Heart right ventricle (tissue), 16 donors: ENCODE measurements at regions not wholly inside any gene's neighbourhood (a gene's known extent, or its start where the extent isn't known, plus 50 kb on each side); places are given as distances from the start of the nearest gene placed in this dataset.
"Not testable (repeated sequence)": the region's sequence is repeated elsewhere in the genome, so short reads cannot be mapped to it uniquely, and the experiment has no call there.

Source experiments
- ATAC-seq, 8 donors: fragments of 200-7000 bp; cut with Tn5 transposase; one replicate each; pipeline ENCODE4 v1.9.1; 2020; ENCODE audit warnings: mild to moderate bottlenecking in 8 of 8, moderate library complexity in 8 of 8, moderate number of reproducible peaks in 1 of 8
- DNase-seq, 2 donors: peaks; one replicate each; pipeline ENCODE4 v3.0.0-alpha.2; 2020
- H3K27ac ChIP-seq, 10 donors: fragments of 200-600 bp; sonication (generic) in 2 of 10; one replicate each; pipeline versions ENCODE4 v1.5.0 to v1.8.0; 2020 to 2022; ENCODE audit warnings: mild to moderate bottlenecking in 3 of 10
- H3K27me3 ChIP-seq, 7 donors: fragments of 200-600 bp; one replicate each; pipeline ENCODE4 v1.8.0; 2021 to 2022; ENCODE audit warnings: mild to moderate bottlenecking in 2 of 7
- H3K36me3 ChIP-seq, 9 donors: fragments of 200-600 bp; sonication (generic) in 1 of 9; one replicate each; pipeline versions ENCODE4 v1.5.0 to v1.8.0; 2020 to 2022; ENCODE audit warnings: mild to moderate bottlenecking in 2 of 9
- H3K4me1 ChIP-seq, 9 donors: fragments of 200-600 bp; sonication (generic) in 1 of 9; one replicate each; pipeline versions ENCODE4 v1.5.0 to v1.8.0; 2020 to 2022; ENCODE audit warnings: mild to moderate bottlenecking in 4 of 9
- H3K4me3 ChIP-seq, 10 donors: fragments of 200-600 bp; sonication (generic) in 2 of 10; one replicate each; pipeline versions ENCODE4 v1.5.0 to v1.8.0; 2020 to 2022; ENCODE audit warnings: mild to moderate bottlenecking in 7 of 10, moderate library complexity in 2 of 10
- H3K9me3 ChIP-seq, 11 donors: fragments of 200-600 bp in 10 of 11; sonication (generic) in 2 of 11; one replicate each; pipeline versions ENCODE4 v1.5.0 to v1.8.0; 2013 to 2022; ENCODE audit warnings: mild to moderate bottlenecking in 2 of 11, control low read depth in 1 of 11, moderate library complexity in 1 of 11
- CTCF ChIP-seq, 9 donors: fragments of 200-600 bp; sonication (generic) in 2 of 9; IDR thresholded peaks; one replicate each; pipeline versions ENCODE4 v1.5.0 to v1.8.0; 2021 to 2022; ENCODE audit warnings: antibody characterized with exemption in 9 of 9, mild to moderate bottlenecking in 5 of 9, moderate library complexity in 1 of 9
- WGBS, 2 donors: extraction: QIAGEN DNeasy Blood & Tissue Kit; methylation state at CpG; one replicate each; pipeline ENCODE4 v1.1.7; 2013; ENCODE audit warnings: inconsistent platforms in 1 of 2; 5-methylcytosine and 5-hydroxymethylcytosine counted together
- intact Hi-C, 10 donors: fragments of 100-400 bp; cut with DNase I; formaldehyde crosslinking; loops; one replicate each; pipeline versions ENCODE4 v1.11.1 to v1.14.2; 2022
- donor health status: Arrhythmogenic right ventricular cardiomyopathy.
- donor health status: ischemic (EF 13 %, LVEDD 7.1; RV severe dilation, severe dysfunction).
- donor health status: healthy with polysubstance abuse.
- donor health status: DM: no; HTN: yes; CAD: no.
- donor health status: DM: no; HTN: no; CAD: no.
- donor health status: ischemic (EF 25% LVEDD 6.9; RV normal size, moderate dysfunction).
- donor health status: ischemic (EF 25% LVEDD 5.7; RV mildly dilated, moderate dysfunction).
- donor health status: healthy.
- donor health status: DM: yes; HTN: yes; CAD: no.
- donor health status: Ischemic cardiomyopathy.
- donor health status: ischemic (EF 35%, LVEDD 5.7; RV mildly dilated, moderate dysfunction).
- donor health status: nonischemic (EF 11% LVEDD 7.7; RV severe dilation, severe dysfunction).
- donor health status: DM: yes; HTN: yes; CAD: no.
- donor health status: PGD.
- donor health status: ischemic (EF 29% LVEDD 5.4; RV normal size, mild dysfunction).
- donor health status: nonischemic (EF 23%, LVEDD 6.1; RV moderate dilation, normal function).

- DNase-seq, H3K27ac ChIP-seq, H3K4me1 ChIP-seq, H3K36me3 ChIP-seq, ATAC-seq, H3K27me3 ChIP-seq, H3K4me3 ChIP-seq, H3K9me3 ChIP-seq, intact Hi-C loops: not testable (repeated sequence)
- WGBS, 2 donors = 97 to 98% methylated on average over 24 to 26 of the region's 28 CpGs
Observed at GRCh38 chr2:132220589-132220988, 58.8 kb upstream of the ANKRD30BL start.

GRCh38 chr2:132221886-132222285, 60.1 kb upstream of the ANKRD30BL start:
- H3K4me3 ChIP-seq, intact Hi-C loops, H3K27me3 ChIP-seq, H3K27ac ChIP-seq, H3K4me1 ChIP-seq, ATAC-seq, H3K36me3 ChIP-seq, DNase-seq, H3K9me3 ChIP-seq: not testable (repeated sequence)
- WGBS, 2 donors = 96% methylated on average over 5 to 19 of the region's 30 CpGs

- Histone ChIP-seq H3K36me3 (no peaks in the 10 kb centered on the region), H3K9me3 (peaks cover 0 to 34% (median 2%) of the 10 kb centered on the region in 11 donors), H3K27me3 (peaks cover 0 to 28% (median 23%) of the 10 kb centered on the region in 7 donors), H3K4me1 (peaks cover 0 to under 1% (median 0%) of the 10 kb centered on the region in 9 donors), H3K4me3 (no peak overlapping the region), H3K27ac (no peak overlapping the region)
- no peak for TF ChIP-seq CTCF (IDR thresholded peaks at IDR 0.05)
- 95% methylated on average over 32 to 38 of the region's 38 CpGs for WGBS, 2 donors
- DNase-seq = no peak
- ATAC-seq = peak in 1 of 8 donors; percentile 23
- intact Hi-C loops = no loop called here
Observed at GRCh38 chr2:132252191-132252893, 90.6 kb upstream of the ANKRD30BL start.

- Histone ChIP-seq H3K9me3 (peaks cover 0 to 32% (median 2%) of the 10 kb centered on the region in 11 donors), H3K4me3 (no peak overlapping the region), H3K27me3 (peaks cover 0 to 34% (median 29%) of the 10 kb centered on the region in 7 donors), H3K27ac (no peak overlapping the region), H3K4me1 (peaks cover 0 to 6% (median 0%) of the 10 kb centered on the region in 9 donors), H3K36me3 (no peaks in the 10 kb centered on the region)
- DNase-seq = no peak
- no peak for ATAC-seq
- intact Hi-C loops = no loop called here
- WGBS, 2 donors = 94% methylated on average over 13 to 17 of the region's 17 CpGs
- TF ChIP-seq CTCF (IDR thresholded peaks at IDR 0.05) = no peak
Observed at GRCh38 chr2:132252894-132253264, 91.1 kb upstream of the ANKRD30BL start.

GRCh38 chr2:132253496-132254305, 91.9 kb upstream of the ANKRD30BL start:
- WGBS, 2 donors = 94 to 96% methylated on average over 44 to 50 of the region's 50 CpGs
- Histone ChIP-seq H3K9me3 (peaks cover 0 to 25% (median 2%) of the 10 kb centered on the region in 11 donors), H3K4me1 (peaks cover 0 to 8% (median 0%) of the 10 kb centered on the region in 9 donors), H3K27ac (no peak overlapping the region), H3K36me3 (no peaks in the 10 kb centered on the region), H3K4me3 (no peak overlapping the region), H3K27me3 (peaks cover 0 to 42% (median 35%) of the 10 kb centered on the region in 7 donors)
- DNase-seq (no peak), ATAC-seq (peak in 1 of 8 donors; percentile 47)
- no peak for TF ChIP-seq CTCF (IDR thresholded peaks at IDR 0.05)
- intact Hi-C loops = no loop called here

- DNase-seq, H3K4me3 ChIP-seq, intact Hi-C loops, H3K36me3 ChIP-seq, H3K27ac ChIP-seq, ATAC-seq, H3K4me1 ChIP-seq: not testable (repeated sequence)
- Histone ChIP-seq H3K9me3 (peaks cover 0 to 18% (median 2%) of the 10 kb centered on the region in 11 donors), H3K27me3 (peaks cover 0 to 45% (median 39%) of the 10 kb centered on the region in 7 donors)
- WGBS, 2 donors = 83 to 90% methylated on average over 24 to 25 of the region's 25 CpGs
Observed at GRCh38 chr2:132254306-132254919, 92.7 kb upstream of the ANKRD30BL start.
